ENCODE measurements at regions not wholly inside any gene's neighbourhood (a gene's known extent, or its start where the extent isn't known, plus 50 kb on each side); places are given as distances from the start of the nearest gene placed in this dataset.

DNA sequence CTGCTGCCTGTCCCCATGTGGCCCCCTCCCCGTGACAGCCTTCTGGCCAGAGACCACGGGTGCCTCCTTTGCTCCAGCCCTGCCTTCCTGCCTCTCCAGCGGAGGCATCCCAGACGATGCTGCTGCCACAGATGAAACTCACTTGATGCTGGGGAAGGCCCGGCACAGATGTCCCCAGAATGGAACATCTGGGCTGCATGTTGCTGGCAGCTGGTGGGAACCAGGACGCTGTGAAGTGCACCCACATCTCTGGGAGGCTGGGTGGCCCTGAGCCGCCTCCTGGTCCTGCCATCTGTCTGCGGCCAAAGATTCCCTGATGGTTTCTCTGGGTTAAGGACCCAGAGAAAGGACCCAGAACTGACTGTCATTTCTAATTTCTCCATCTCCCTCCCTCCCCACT, 51.9 kb upstream of the PTPRS start:
- Histone ChIP-seq H3K36me3 (no peaks in the 10 kb centered on the region), H3K9me3 (no peaks in the 10 kb centered on the region), H3K27ac (no peak overlapping the region), H3K4me1 (no peaks in the 10 kb centered on the region), H3K27me3 (peaks cover 43 to 61% (median 49%) of the 10 kb centered on the region in 3 donors), H3K4me3 (no peak overlapping the region)
- DNase-seq: no peak
- ATAC-seq: no peak
- intact Hi-C loops (cut with DNase I; ENCODE audit: low total_unique reads) (no loop called here), in situ Hi-C loops (cut with MboI; ENCODE audit: low sequenced_read_pairs in 4 of 4) (no loop called here)
- TF ChIP-seq CTCF (IDR thresholded peaks at IDR 0.05 in 4 of 5, conservative IDR thresholded peaks at IDR 0.05 in 1 of 5) (no peak), POLR2A (IDR thresholded peaks at IDR 0.05) (no peak)

DNA sequence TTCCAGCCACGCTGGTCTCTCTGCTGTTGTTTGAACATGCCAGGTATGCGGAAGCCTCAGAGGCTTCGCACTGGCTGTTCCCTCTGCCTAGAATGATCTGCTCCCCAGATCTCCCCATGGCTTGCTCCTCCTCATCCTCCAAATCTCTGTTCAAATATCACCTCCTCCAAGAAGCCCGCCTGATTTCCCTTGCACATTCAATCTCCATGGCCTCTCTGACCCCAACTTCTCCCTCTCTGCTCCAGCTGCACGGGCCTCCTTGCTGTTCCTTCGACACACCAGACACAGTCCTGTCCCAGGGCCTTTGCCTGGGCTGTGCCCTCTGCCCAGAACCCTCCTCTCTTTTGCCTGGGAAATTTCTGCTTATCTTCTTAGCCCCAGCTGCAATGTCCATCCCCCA, 52.5 kb upstream of the PTPRS start:
- DNase-seq: no peak
- H3K27me3 ChIP-seq: peaks cover 43 to 64% (median 52%) of the 10 kb centered on the region in 3 donors
- no peak overlapping the region for H3K4me3 ChIP-seq
- no peaks in the 10 kb centered on the region for H3K4me1 ChIP-seq
- no peak overlapping the region for H3K27ac ChIP-seq
- H3K9me3 ChIP-seq: no peaks in the 10 kb centered on the region
- in situ Hi-C loops (cut with MboI; ENCODE audit: low sequenced_read_pairs in 4 of 4): no loop called here
- H3K36me3 ChIP-seq: no peaks in the 10 kb centered on the region
- intact Hi-C loops (cut with DNase I; ENCODE audit: low total_unique reads): no loop called here
- TF ChIP-seq CTCF (IDR thresholded peaks at IDR 0.05 in 4 of 5, conservative IDR thresholded peaks at IDR 0.05 in 1 of 5) (no peak), POLR2A (IDR thresholded peaks at IDR 0.05) (no peak)
- no peak for ATAC-seq

DNA sequence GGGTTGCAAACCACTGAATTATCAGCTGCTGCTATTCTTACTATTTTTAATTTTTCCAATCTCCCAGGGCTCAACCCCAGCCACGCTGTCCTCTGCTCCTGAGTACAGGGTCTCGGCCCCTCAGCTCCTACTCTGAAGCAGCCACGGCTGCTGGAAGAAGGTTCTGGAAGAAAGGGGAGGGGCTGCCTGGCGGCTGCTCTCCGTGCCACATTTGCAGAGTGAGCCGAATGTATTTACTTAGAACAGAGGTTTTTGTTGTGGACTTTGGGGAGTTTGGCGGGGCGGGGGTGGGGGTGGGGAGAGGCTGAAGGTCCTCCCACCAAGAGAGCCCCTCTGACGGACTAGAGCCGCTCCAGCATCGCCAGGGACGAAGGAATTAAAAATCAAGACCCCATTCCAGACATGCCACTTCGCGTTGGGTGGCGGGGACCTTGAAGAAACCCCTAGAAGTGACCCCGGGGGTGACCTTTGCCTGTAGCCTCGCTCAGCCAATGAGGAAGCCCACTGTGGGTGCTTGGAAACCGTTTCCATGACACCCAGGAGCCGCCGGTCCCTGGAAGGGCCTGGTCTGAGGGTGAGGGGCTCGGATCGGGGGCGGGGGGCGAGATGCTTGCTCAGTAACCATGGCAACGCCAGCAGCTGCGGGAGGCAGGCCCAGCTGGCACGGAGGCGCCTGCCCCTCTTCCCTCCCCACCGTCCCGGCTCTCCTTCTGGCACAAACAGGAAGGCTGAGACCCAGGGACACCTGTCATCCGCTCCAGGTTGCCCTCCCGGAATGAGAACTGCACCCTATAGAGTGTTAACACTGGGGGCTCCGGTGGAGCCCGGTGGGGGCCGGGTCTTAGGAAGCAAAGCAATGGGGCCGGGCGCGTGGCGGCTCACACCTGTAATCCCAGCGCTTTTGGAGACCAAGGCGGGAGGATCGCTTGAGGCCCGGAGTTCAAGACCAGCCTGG, 54.2 kb upstream of the PTPRS start:
- no peak for TF ChIP-seq CTCF (IDR thresholded peaks at IDR 0.05 in 4 of 5, conservative IDR thresholded peaks at IDR 0.05 in 1 of 5)
- TF ChIP-seq POLR2A (IDR thresholded peaks at IDR 0.05): no peak
- H3K4me3 ChIP-seq: no peak overlapping the region
- no peaks in the 10 kb centered on the region for H3K9me3 ChIP-seq
- in situ Hi-C loops (cut with MboI; ENCODE audit: low sequenced_read_pairs in 4 of 4) (no loop called here), intact Hi-C loops (cut with DNase I; ENCODE audit: low total_unique reads) (no loop called here)
- DNase-seq (no peak), ATAC-seq (no peak)
- H3K27ac ChIP-seq: no peak overlapping the region
- no peaks in the 10 kb centered on the region for H3K36me3 ChIP-seq
- no peaks in the 10 kb centered on the region for H3K4me1 ChIP-seq
- peaks cover 43 to 67% (median 53%) of the 10 kb centered on the region in 3 donors for H3K27me3 ChIP-seq

DNA sequence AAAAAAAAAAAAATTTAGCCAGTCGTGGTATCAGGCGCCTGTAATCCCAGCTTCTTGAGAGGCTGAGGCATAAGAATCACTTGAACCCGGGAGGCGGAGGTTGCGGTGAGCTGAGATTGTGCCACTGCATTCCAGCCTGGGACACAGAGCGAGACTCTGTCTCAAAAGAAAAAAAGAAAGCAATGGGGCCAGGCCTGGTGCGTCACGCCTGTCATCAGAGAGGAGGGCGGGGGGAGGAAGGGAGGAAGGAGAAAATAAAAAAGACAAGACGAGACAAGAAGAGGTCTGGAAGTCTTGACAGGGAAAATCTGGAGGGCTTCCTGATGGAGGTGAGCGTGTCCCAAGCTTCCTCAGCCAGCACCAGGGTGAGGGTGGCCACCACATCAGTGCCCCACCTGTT, 54.9 kb upstream of the PTPRS start:
- Histone ChIP-seq H3K4me3 (no peak overlapping the region), H3K27me3 (peaks cover 43 to 67% (median 53%) of the 10 kb centered on the region in 3 donors), H3K4me1 (no peaks in the 10 kb centered on the region), H3K9me3 (no peaks in the 10 kb centered on the region), H3K27ac (no peak overlapping the region), H3K36me3 (no peaks in the 10 kb centered on the region)
- no peak for DNase-seq
- in situ Hi-C loops (cut with MboI; ENCODE audit: low sequenced_read_pairs in 4 of 4): no loop called here
- no peak for ATAC-seq
- TF ChIP-seq CTCF (IDR thresholded peaks at IDR 0.05 in 4 of 5, conservative IDR thresholded peaks at IDR 0.05 in 1 of 5) (no peak), POLR2A (IDR thresholded peaks at IDR 0.05) (no peak)
- intact Hi-C loops (cut with DNase I; ENCODE audit: low total_unique reads): no loop called here

Measured in gastrocnemius medialis (tissue), 4 donors.